K562 (cell line): ENCODE measurements at regions not wholly inside any gene's neighbourhood (a gene's known extent, or its start where the extent isn't known, plus 50 kb on each side); places are given as distances from the start of the nearest gene placed in this dataset.

ENCODE experiments used
- ETS2 ChIP-seq: IDR thresholded peaks from 2 replicates; pipeline ENCODE4 v1.6.1; 2016; ENCODE audit warnings: borderline replicate concordance, missing genetic modification characterization, mild to moderate bottlenecking, moderate library complexity, missing compliant biosample characterization; ENCODE audit not compliant: poor library complexity, severe bottlenecking
- KAT7 ChIP-seq: sonication (generic); formaldehyde crosslinking; IDR thresholded peaks from 2 replicates; pipeline ENCODE4 v1.8.0; 2022; ENCODE audit warnings: missing genetic modification reagents, mild to moderate bottlenecking, borderline replicate concordance
- NFRKB ChIP-seq: fragments of 450-650 bp; IDR thresholded peaks from 2 replicates; pipeline ENCODE4 v1.6.1; 2016; ENCODE audit warnings: low read depth
- RNF219 ChIP-seq: fragments of 250-450 bp; sonication (Bioruptor Pico); IDR thresholded peaks from 2 replicates; pipeline ENCODE4 v1.5.0; 2022; ENCODE audit warnings: mild to moderate bottlenecking
- ZNF184 ChIP-seq: sonication (generic); formaldehyde crosslinking; IDR thresholded peaks from 2 replicates; pipeline ENCODE4 v1.5.0; 2020; ENCODE audit warnings: missing genetic modification reagents
- TF ChIP-seq, protein P1 (sequence below): fragments of 450-650 bp; IDR thresholded peaks from 2 replicates; pipeline ENCODE4 v1.6.1; 2016; ENCODE audit warnings: borderline replicate concordance

DNA sequence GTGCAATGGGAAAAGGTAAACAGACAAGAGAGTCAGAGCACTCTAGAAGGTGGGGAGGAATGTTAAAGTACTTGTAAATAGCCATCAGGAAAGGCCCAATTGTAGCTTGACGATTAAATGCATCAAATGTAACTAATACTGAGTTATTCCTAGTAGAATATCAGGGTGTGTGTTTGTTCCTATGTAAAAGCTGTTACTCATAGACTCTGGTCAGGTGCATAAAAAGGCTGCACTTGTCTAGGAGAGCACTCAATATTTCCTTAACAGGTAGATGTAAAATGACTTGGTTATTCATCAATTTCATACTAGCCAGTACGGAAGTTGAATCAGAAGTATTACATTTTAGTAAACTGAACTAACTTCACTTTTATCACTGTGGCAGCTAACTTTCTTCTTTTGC, 179.7 kb upstream of the AGR3 start (continued):
- TF ChIP-seq, protein P1, sequence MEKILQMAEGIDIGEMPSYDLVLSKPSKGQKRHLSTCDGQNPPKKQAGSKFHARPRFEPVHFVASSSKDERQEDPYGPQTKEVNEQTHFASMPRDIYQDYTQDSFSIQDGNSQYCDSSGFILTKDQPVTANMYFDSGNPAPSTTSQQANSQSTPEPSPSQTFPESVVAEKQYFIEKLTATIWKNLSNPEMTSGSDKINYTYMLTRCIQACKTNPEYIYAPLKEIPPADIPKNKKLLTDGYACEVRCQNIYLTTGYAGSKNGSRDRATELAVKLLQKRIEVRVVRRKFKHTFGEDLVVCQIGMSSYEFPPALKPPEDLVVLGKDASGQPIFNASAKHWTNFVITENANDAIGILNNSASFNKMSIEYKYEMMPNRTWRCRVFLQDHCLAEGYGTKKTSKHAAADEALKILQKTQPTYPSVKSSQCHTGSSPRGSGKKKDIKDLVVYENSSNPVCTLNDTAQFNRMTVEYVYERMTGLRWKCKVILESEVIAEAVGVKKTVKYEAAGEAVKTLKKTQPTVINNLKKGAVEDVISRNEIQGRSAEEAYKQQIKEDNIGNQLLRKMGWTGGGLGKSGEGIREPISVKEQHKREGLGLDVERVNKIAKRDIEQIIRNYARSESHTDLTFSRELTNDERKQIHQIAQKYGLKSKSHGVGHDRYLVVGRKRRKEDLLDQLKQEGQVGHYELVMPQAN = no peak
- TF ChIP-seq ETS2 (no peak), NFRKB (no peak), ZNF184 (CRISPR knock-in tag) (no peak), RNF219 (CRISPR knock-in tag) (no peak), KAT7 (CRISPR knock-in tag) (no peak)
- TF ChIP-seq, all 486 proteins: peak for 0
